ENCODE measurements at regions not wholly inside any gene's neighbourhood (a gene's known extent, or its start where the extent isn't known, plus 50 kb on each side); places are given as distances from the start of the nearest gene placed in this dataset.

GRCh38 chr16:72256398-72257066, 84.6 kb upstream of the PMFBP1 start:
- no peak for DNase-seq

- DNase-seq, result no peak
These were observed 83.8 kb upstream of the PMFBP1 start for GRCh38 chr16:72255786-72256185.

GRCh38 chr16:72247821-72248253, 75.9 kb upstream of the PMFBP1 start:
- no peak for DNase-seq

GRCh38 chr16:72246423-72246822, 74.5 kb upstream of the PMFBP1 start:
- DNase-seq, result peak; percentile 52

- no peak for DNase-seq
These were observed 72.9 kb upstream of the PMFBP1 start for GRCh38 chr16:72244853-72245252.

- no peak for DNase-seq
These were observed 71.7 kb upstream of the PMFBP1 start for GRCh38 chr16:72243621-72244020.

- no peak for DNase-seq
These were observed 70.8 kb upstream of the PMFBP1 start for GRCh38 chr16:72242757-72243156.

GRCh38 chr16:72241930-72242329, 70.0 kb upstream of the PMFBP1 start:
- DNase-seq, result no peak

GRCh38 chr16:72241008-72241407, 69.1 kb upstream of the PMFBP1 start:
- DNase-seq, result no peak

- DNase-seq, result no peak
These were observed 68.5 kb upstream of the PMFBP1 start for GRCh38 chr16:72240466-72240865.

- no peak for DNase-seq
These were observed 64.9 kb upstream of the PMFBP1 start for GRCh38 chr16:72236866-72237265.

GRCh38 chr16:72234387-72234786, 62.4 kb upstream of the PMFBP1 start:
- no peak for DNase-seq

- no peak for DNase-seq
These were observed 56.1 kb upstream of the PMFBP1 start for GRCh38 chr16:72228014-72228413.

GRCh38 chr16:72226136-72226535, 54.2 kb upstream of the PMFBP1 start:
- DNase-seq, result no peak

- no peak for DNase-seq
These were observed 52.4 kb upstream of the PMFBP1 start for GRCh38 chr16:72224260-72224768.

GRCh38 chr16:72222503-72222902, 50.5 kb upstream of the PMFBP1 start:
- no peak for DNase-seq
